Liver (tissue), 8 donors: ENCODE measurements at regions not wholly inside any gene's neighbourhood (a gene's known extent, or its start where the extent isn't known, plus 50 kb on each side); places are given as distances from the start of the nearest gene placed in this dataset.

Experiments used
- DNase-seq: peaks from one replicate; pipeline ENCODE4 v3.0.0-alpha.2; 2017; ENCODE audit warnings: low spot score
- H3K27ac ChIP-seq, 2 donors: one replicate each; pipeline ENCODE4 v1.7.0; 2013; ENCODE audit warnings: inconsistent platforms in 2 of 2, low read length in 2 of 2, control low read depth in 1 of 2, low read depth in 1 of 2, mild to moderate bottlenecking in 1 of 2
- H3K27me3 ChIP-seq, 4 donors: one replicate each; pipeline versions ENCODE4 v1.6.1 to v1.7.0; 2013; ENCODE audit warnings: low read length in 3 of 4, inconsistent platforms in 1 of 4, mild to moderate bottlenecking in 1 of 4, moderate library complexity in 1 of 4; ENCODE audit not compliant: control insufficient read depth in 4 of 4, insufficient read depth in 4 of 4
- H3K36me3 ChIP-seq, 4 donors: one replicate each; pipeline versions ENCODE4 v1.6.1 to v1.7.0; 2013; ENCODE audit warnings: low read length in 3 of 4, mild to moderate bottlenecking in 3 of 4, low read depth in 1 of 4, moderate library complexity in 1 of 4; ENCODE audit not compliant: control insufficient read depth in 4 of 4, insufficient read depth in 3 of 4
- H3K4me1 ChIP-seq, 4 donors: one replicate each; pipeline versions ENCODE4 v1.6.1 to v1.7.0; 2013; ENCODE audit warnings: low read length in 3 of 4, mild to moderate bottlenecking in 3 of 4, moderate library complexity in 1 of 4; ENCODE audit not compliant: control insufficient read depth in 4 of 4, insufficient read depth in 4 of 4
- H3K4me3 ChIP-seq, 3 donors: one replicate each; pipeline versions ENCODE4 v1.6.1 to v1.7.0; 2013; ENCODE audit warnings: low read length in 3 of 3, control low read depth in 1 of 3, low read depth in 1 of 3, mild to moderate bottlenecking in 1 of 3
- H3K9ac ChIP-seq, 2 donors: one replicate each; pipeline ENCODE4 v1.7.0; 2013; ENCODE audit warnings: low read length in 2 of 2, mild to moderate bottlenecking in 2 of 2, moderate library complexity in 2 of 2, control low read depth in 1 of 2, low read depth in 1 of 2
- H3K9me3 ChIP-seq, 4 donors: one replicate each; pipeline versions ENCODE4 v1.6.1 to v1.7.0; 2013; ENCODE audit warnings: low read length in 3 of 4; ENCODE audit not compliant: control insufficient read depth in 4 of 4
- CTCF ChIP-seq: fragments of 150-350 bp; IDR thresholded peaks from 2 replicates; pipeline ENCODE4 v1.5.1; 2017; ENCODE audit warnings: improper control_type of control experiment, low read depth, low read length; ENCODE audit not compliant: missing input control
- EGR1 ChIP-seq, 2 donors: IDR thresholded peaks; 2 replicates each; pipeline ENCODE4 v1.6.1; 2016 to 2018; ENCODE audit warnings: antibody characterized with exemption in 2 of 2, low read depth in 2 of 2
- FOXA1 ChIP-seq: IDR thresholded peaks from 2 replicates; pipeline ENCODE4 v1.6.1; 2016; ENCODE audit warnings: antibody characterized with exemption
- FOXA2 ChIP-seq: IDR thresholded peaks from 2 replicates; pipeline ENCODE4 v1.6.1; 2016; ENCODE audit warnings: antibody characterized with exemption
- GABPA ChIP-seq, 2 donors: IDR thresholded peaks in 1 of 2; conservative IDR thresholded peaks in 1 of 2; 2 replicates each; pipeline ENCODE4 v1.6.1; 2016; ENCODE audit warnings: antibody characterized with exemption in 2 of 2, mild to moderate bottlenecking in 1 of 2, moderate library complexity in 1 of 2
- HNF4A ChIP-seq, 2 donors: conservative IDR thresholded peaks; 2 replicates each; pipeline ENCODE4 v1.6.1; 2016; ENCODE audit warnings: antibody characterized with exemption in 2 of 2, mild to moderate bottlenecking in 2 of 2
- HNF4G ChIP-seq: IDR thresholded peaks from 2 replicates; pipeline ENCODE4 v1.6.1; 2016; ENCODE audit warnings: antibody characterized with exemption
- JUND ChIP-seq, 2 donors: IDR thresholded peaks; 2 replicates each; pipeline ENCODE4 v1.6.1; 2016; ENCODE audit warnings: antibody characterized with exemption in 2 of 2
- MAX ChIP-seq: IDR thresholded peaks from 2 replicates; pipeline ENCODE4 v1.6.1; 2016; ENCODE audit warnings: antibody characterized with exemption
- NR2F2 ChIP-seq: IDR thresholded peaks from 2 replicates; pipeline ENCODE4 v1.6.1; 2016; ENCODE audit warnings: antibody characterized with exemption
- RAD21 ChIP-seq, 2 donors: IDR thresholded peaks; 2 replicates each; pipeline ENCODE4 v1.6.1; 2016; ENCODE audit warnings: antibody characterized with exemption in 2 of 2, mild to moderate bottlenecking in 2 of 2
- REST ChIP-seq: IDR thresholded peaks from 2 replicates; pipeline ENCODE4 v1.6.1; 2016; ENCODE audit warnings: antibody characterized with exemption, mild to moderate bottlenecking
- RXRA ChIP-seq, 2 donors: IDR thresholded peaks; 2 replicates each; pipeline ENCODE4 v1.6.1; 2017 to 2018; ENCODE audit warnings: antibody characterized with exemption in 2 of 2, mild to moderate bottlenecking in 1 of 2
- SP1 ChIP-seq: IDR thresholded peaks from 2 replicates; pipeline ENCODE4 v1.6.1; 2018; ENCODE audit warnings: antibody characterized with exemption, mild to moderate bottlenecking
- TAF1 ChIP-seq: conservative IDR thresholded peaks from 2 replicates; pipeline ENCODE4 v1.6.1; 2016; ENCODE audit warnings: antibody characterized with exemption, mild to moderate bottlenecking
- YY1 ChIP-seq: IDR thresholded peaks from 2 replicates; pipeline ENCODE4 v1.6.1; 2016; ENCODE audit warnings: antibody characterized with exemption, mild to moderate bottlenecking
- ZBTB33 ChIP-seq: IDR thresholded peaks from 2 replicates; pipeline ENCODE4 v1.6.1; 2016; ENCODE audit warnings: antibody characterized with exemption
- WGBS: extraction: QIAGEN DNeasy Blood & Tissue Kit; methylation state at CpG from one replicate; pipeline ENCODE4 v1.1.7; 2013; 5-methylcytosine and 5-hydroxymethylcytosine counted together
- donor health status: healthy.
- donor health status: healthy.
- donor health status: healthy.
- donor health status: healthy.
- donor health status: healthy.

- no peak for DNase-seq
- no peaks in the 10 kb centered on the region for H3K9me3 ChIP-seq
- no peak for TF ChIP-seq GABPA (IDR thresholded peaks at IDR 0.05 in 1 of 2, conservative IDR thresholded peaks at IDR 0.05 in 1 of 2)
- no peak for TF ChIP-seq RAD21 (IDR thresholded peaks at IDR 0.05)
- no peak for TF ChIP-seq RXRA (IDR thresholded peaks at IDR 0.05)
- no peak for TF ChIP-seq SP1
- no peak for TF ChIP-seq FOXA1
- TF ChIP-seq MAX: no peak
- TF ChIP-seq HNF4G: no peak
- TF ChIP-seq JUND (IDR thresholded peaks at IDR 0.05): no peak
- no peak for TF ChIP-seq YY1
- TF ChIP-seq EGR1 (IDR thresholded peaks at IDR 0.05; ENCODE audit: low read depth in 2 of 2): no peak
- TF ChIP-seq TAF1: no peak
- TF ChIP-seq HNF4A (conservative IDR thresholded peaks at IDR 0.05): no peak
- H3K27me3 ChIP-seq: peaks cover 0 to 5% (median 0%) of the 10 kb centered on the region in 4 donors
- H3K4me3 ChIP-seq: no peak overlapping the region
- 91% methylated on average over 2 of the region's 2 CpGs for WGBS
- no peak overlapping the region for H3K9ac ChIP-seq
- H3K27ac ChIP-seq: no peak overlapping the region
- H3K36me3 ChIP-seq: no peaks in the 10 kb centered on the region
- H3K4me1 ChIP-seq: no peaks in the 10 kb centered on the region
Observed at GRCh38 chr18:54030434-54030833, 194.0 kb downstream of the MBD2 start.

- Histone ChIP-seq H3K9ac (no peak overlapping the region), H3K4me1 (no peaks in the 10 kb centered on the region), H3K27me3 (peaks cover 0 to 5% (median 0%) of the 10 kb centered on the region in 4 donors), H3K36me3 (no peaks in the 10 kb centered on the region), H3K4me3 (no peak overlapping the region), H3K9me3 (no peaks in the 10 kb centered on the region), H3K27ac (no peak overlapping the region)
- WGBS: 80% methylated on average over 4 of the region's 4 CpGs
- DNase-seq: no peak
- TF ChIP-seq MAX: no peak
- no peak for TF ChIP-seq ZBTB33
- no peak for TF ChIP-seq RAD21 (IDR thresholded peaks at IDR 0.05)
- no peak for TF ChIP-seq RXRA (IDR thresholded peaks at IDR 0.05)
- no peak for TF ChIP-seq REST
- no peak for TF ChIP-seq TAF1
- no peak for TF ChIP-seq HNF4A (conservative IDR thresholded peaks at IDR 0.05)
- no peak for TF ChIP-seq SP1
- TF ChIP-seq JUND (IDR thresholded peaks at IDR 0.05): no peak
- no peak for TF ChIP-seq EGR1 (IDR thresholded peaks at IDR 0.05; ENCODE audit: low read depth in 2 of 2)
- no peak for TF ChIP-seq FOXA1
- no peak for TF ChIP-seq CTCF
- no peak for TF ChIP-seq FOXA2
- TF ChIP-seq NR2F2: no peak
- TF ChIP-seq HNF4G: no peak
Observed at GRCh38 chr18:54023471-54023870, 201.0 kb downstream of the MBD2 start.
